Hepatocyte (in vitro differentiated cells): ENCODE measurements at regions not wholly inside any gene's neighbourhood (a gene's known extent, or its start where the extent isn't known, plus 50 kb on each side); places are given as distances from the start of the nearest gene placed in this dataset.

Experiments used
- CTCF ChIP-seq: fragments of 200-600 bp; sonication (generic); IDR thresholded peaks from 2 replicates; pipeline ENCODE4 v1.5.1; 2016; ENCODE audit warnings: antibody characterized with exemption, mild to moderate bottlenecking; ENCODE audit not compliant: poor library complexity
- EZH2 ChIP-seq: fragments of 200-600 bp; sonication (generic); IDR thresholded peaks from 2 replicates; pipeline ENCODE4 v1.6.1; 2016; ENCODE audit warnings: antibody characterized with exemption, mild to moderate bottlenecking, borderline replicate concordance

DNA sequence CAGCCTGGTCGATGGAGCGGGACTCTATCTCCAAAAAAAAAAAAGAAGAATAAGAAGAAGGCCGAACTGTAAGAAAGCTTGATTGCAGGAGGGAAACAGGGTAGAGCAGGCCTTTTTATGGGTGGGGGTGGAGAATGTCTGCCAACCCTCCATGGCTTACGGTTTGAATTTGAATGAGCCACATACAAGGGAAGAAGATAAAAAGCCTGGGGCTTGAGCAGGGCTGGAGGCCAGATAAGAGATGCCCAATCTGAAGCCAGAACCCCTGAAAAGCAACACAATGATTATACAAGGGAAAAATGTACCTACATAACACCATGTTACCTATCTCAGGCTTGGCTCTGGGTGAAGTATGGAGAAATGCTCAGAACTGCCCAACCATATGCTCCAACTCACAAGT lies 57.3 kb upstream of the TRIM2 start:
- TF ChIP-seq EZH2, result no peak
- no peak for TF ChIP-seq CTCF
